ENCODE measurements at regions not wholly inside any gene's neighbourhood (a gene's known extent, or its start where the extent isn't known, plus 50 kb on each side); places are given as distances from the start of the nearest gene placed in this dataset.
A peak's percentile ranks its signal among the peaks of the same experiment; 100 is the strongest.

GRCh38 chr11:76607431-76607830 lies 63.1 kb downstream of the LRRC32 start:
- H3K4me1 ChIP-seq: no peaks in the 10 kb centered on the region
- H3K27ac ChIP-seq: no peak overlapping the region
- no peaks in the 10 kb centered on the region for H3K36me3 ChIP-seq (ENCODE audit: insufficient read depth in 1 of 2, low read depth in 1 of 2)
- ATAC-seq (no peak), DNase-seq (no peak)
- intact Hi-C loops (cut with DNase I): no loop called here
- no peaks in the 10 kb centered on the region for H3K27me3 ChIP-seq (ENCODE audit: insufficient read depth in 3 of 3, low read length in 2 of 3)
- no peaks in the 10 kb centered on the region for H3K9me3 ChIP-seq
- WGBS, 3 donors: 93 to 99% (median 98%) methylated on average over 2 of the region's 2 CpGs
- H3K4me3 ChIP-seq: no peak overlapping the region
- TF ChIP-seq, protein P1, sequence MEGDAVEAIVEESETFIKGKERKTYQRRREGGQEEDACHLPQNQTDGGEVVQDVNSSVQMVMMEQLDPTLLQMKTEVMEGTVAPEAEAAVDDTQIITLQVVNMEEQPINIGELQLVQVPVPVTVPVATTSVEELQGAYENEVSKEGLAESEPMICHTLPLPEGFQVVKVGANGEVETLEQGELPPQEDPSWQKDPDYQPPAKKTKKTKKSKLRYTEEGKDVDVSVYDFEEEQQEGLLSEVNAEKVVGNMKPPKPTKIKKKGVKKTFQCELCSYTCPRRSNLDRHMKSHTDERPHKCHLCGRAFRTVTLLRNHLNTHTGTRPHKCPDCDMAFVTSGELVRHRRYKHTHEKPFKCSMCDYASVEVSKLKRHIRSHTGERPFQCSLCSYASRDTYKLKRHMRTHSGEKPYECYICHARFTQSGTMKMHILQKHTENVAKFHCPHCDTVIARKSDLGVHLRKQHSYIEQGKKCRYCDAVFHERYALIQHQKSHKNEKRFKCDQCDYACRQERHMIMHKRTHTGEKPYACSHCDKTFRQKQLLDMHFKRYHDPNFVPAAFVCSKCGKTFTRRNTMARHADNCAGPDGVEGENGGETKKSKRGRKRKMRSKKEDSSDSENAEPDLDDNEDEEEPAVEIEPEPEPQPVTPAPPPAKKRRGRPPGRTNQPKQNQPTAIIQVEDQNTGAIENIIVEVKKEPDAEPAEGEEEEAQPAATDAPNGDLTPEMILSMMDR (IDR thresholded peaks at IDR 0.05): no peak

- intact Hi-C loops (cut with DNase I): no loop called here
- ATAC-seq (no peak), DNase-seq (no peak)
- no peaks in the 10 kb centered on the region for H3K36me3 ChIP-seq (ENCODE audit: insufficient read depth in 1 of 2, low read depth in 1 of 2)
- no peak overlapping the region for H3K4me3 ChIP-seq
- TF ChIP-seq, protein P1 (IDR thresholded peaks at IDR 0.05): no peak
- H3K27ac ChIP-seq: no peak overlapping the region
- no peaks in the 10 kb centered on the region for H3K27me3 ChIP-seq (ENCODE audit: insufficient read depth in 3 of 3, low read length in 2 of 3)
- no peaks in the 10 kb centered on the region for H3K9me3 ChIP-seq
- 83 to 87% (median 85%) methylated on average over 8 of the region's 8 CpGs for WGBS, 3 donors
- no peaks in the 10 kb centered on the region for H3K4me1 ChIP-seq
These were observed 65.0 kb downstream of the LRRC32 start for GRCh38 chr11:76605338-76606074.

DNA sequence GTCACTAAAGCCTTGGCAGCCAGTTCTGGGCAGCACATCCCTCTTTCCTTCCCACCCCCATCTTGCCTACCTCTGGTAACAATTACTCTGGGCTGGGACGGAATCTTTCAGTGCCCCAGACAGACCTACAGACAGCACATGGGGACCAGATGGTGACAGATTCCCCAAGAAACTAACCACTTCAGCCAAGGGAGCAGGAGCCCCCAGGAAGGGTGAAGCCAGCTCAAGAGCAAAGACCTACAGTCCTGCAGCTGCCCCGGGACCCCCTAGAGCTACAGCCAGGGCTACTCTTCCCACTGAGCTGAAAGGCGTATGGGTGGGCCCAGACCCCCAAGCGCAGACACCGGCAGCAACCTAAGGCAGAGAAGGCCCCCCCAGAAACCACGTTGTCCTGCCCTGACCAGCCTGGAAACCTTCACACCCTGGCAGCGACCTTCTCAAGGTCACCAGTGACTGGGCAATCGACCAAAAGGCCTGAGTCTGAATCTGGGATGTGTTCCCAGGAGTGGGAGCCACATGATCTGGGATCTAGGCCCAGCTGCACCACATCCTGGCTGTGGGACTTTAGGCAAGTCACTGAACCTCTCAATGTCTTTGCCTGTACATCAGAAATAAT lies 65.8 kb downstream of the LRRC32 start:
- intact Hi-C loops (cut with DNase I): no loop called here
- Histone ChIP-seq H3K9me3 (no peaks in the 10 kb centered on the region), H3K27me3 (ENCODE audit: insufficient read depth in 3 of 3, low read length in 2 of 3) (no peaks in the 10 kb centered on the region), H3K27ac (no peak overlapping the region), H3K4me1 (no peaks in the 10 kb centered on the region), H3K36me3 (ENCODE audit: insufficient read depth in 1 of 2, low read depth in 1 of 2) (no peaks in the 10 kb centered on the region), H3K4me3 (no peak overlapping the region)
- WGBS, 3 donors: 52 to 55% (median 53%) methylated on average over 8 of the region's 8 CpGs
- ATAC-seq: peak; percentile 57 to 63 (median 59)
- DNase-seq: peak in 1 of 2 donors; percentile 54
- TF ChIP-seq, protein P1 (IDR thresholded peaks at IDR 0.05): no peak

- H3K4me1 ChIP-seq: no peaks in the 10 kb centered on the region
- no peaks in the 10 kb centered on the region for H3K36me3 ChIP-seq (ENCODE audit: insufficient read depth in 1 of 2, low read depth in 1 of 2)
- ATAC-seq (no peak), DNase-seq (no peak)
- 60 to 82% (median 69%) methylated on average over 11 to 12 of the region's 12 CpGs for WGBS, 3 donors
- no peak overlapping the region for H3K4me3 ChIP-seq
- intact Hi-C loops (cut with DNase I): no loop called here
- TF ChIP-seq, protein P1 (IDR thresholded peaks at IDR 0.05): no peak
- H3K9me3 ChIP-seq: no peaks in the 10 kb centered on the region
- no peak overlapping the region for H3K27ac ChIP-seq
- H3K27me3 ChIP-seq (ENCODE audit: insufficient read depth in 3 of 3, low read length in 2 of 3): no peaks in the 10 kb centered on the region
These were observed 66.4 kb downstream of the LRRC32 start for GRCh38 chr11:76604081-76604625.
